RWPE2 (cell line): ENCODE measurements at regions not wholly inside any gene's neighbourhood (a gene's known extent, or its start where the extent isn't known, plus 50 kb on each side); places are given as distances from the start of the nearest gene placed in this dataset.

Experiments
- ATAC-seq: fragments of 200-7000 bp; cut with Tn5 transposase; 3 replicates; pipeline ENCODE4 v1.9.1; 2021; ENCODE audit warnings: low read depth
- DNase-seq: peaks from one replicate; pipeline ENCODE4 v3.0.0-alpha.2; 2020; ENCODE audit warnings: low spot score
- H3K27ac ChIP-seq: fragments of 450-650 bp; 2 replicates; pipeline ENCODE4 v1.5.1; 2017; ENCODE audit warnings: mild to moderate bottlenecking; ENCODE audit not compliant: poor library complexity, severe bottlenecking
- H3K27me3 ChIP-seq: fragments of 250-450 bp; sonication (Bioruptor Pico); 2 replicates; pipeline ENCODE4 v1.5.1; 2021; ENCODE audit warnings: mild to moderate bottlenecking, moderate library complexity; ENCODE audit not compliant: insufficient read depth, poor library complexity, severe bottlenecking
- H3K36me3 ChIP-seq: fragments of 250-450 bp; sonication (Bioruptor Pico); 2 replicates; pipeline ENCODE4 v1.5.1; 2020; ENCODE audit warnings: low read depth, mild to moderate bottlenecking, moderate library complexity
- H3K4me1 ChIP-seq: fragments of 250-450 bp; sonication (Bioruptor Pico); 2 replicates; pipeline ENCODE4 v1.5.1; 2021; ENCODE audit warnings: mild to moderate bottlenecking, moderate library complexity; ENCODE audit not compliant: insufficient read depth, poor library complexity, severe bottlenecking
- H3K4me3 ChIP-seq: fragments of 250-450 bp; sonication (Bioruptor Pico); 2 replicates; pipeline ENCODE4 v1.5.1; 2021; ENCODE audit warnings: mild to moderate bottlenecking, moderate library complexity; ENCODE audit not compliant: severe bottlenecking
- H3K9me3 ChIP-seq: fragments of 250-450 bp; sonication (Bioruptor Pico); 2 replicates; pipeline ENCODE4 v1.5.1; 2021; ENCODE audit warnings: mild to moderate bottlenecking, moderate library complexity; ENCODE audit not compliant: severe bottlenecking
- CTCF ChIP-seq: fragments of 450-650 bp; IDR thresholded peaks from one replicate; pipeline ENCODE4 v1.5.1; 2017; ENCODE audit warnings: mild to moderate bottlenecking, moderate library complexity; ENCODE audit not compliant: poor library complexity, severe bottlenecking

DNA sequence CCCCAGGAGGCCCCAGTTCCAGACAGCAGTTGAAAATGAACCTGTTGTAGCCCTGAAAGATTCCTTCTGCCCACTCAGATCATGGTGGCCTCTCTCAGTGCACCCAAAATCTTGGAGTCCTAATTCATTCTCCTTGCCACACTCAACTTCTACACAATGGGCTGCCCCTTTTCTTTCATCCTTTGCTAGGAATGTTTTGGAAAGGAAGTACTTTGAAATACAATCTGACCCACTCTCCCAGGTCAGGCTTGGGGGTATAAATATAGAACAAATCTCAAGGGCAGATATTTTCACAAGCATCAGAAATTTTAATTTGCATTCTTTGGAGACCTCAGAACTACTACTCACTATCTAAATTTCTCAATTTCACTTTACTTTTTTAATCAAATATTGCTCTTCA, 103.2 kb upstream of the SH3BP4 start:
- ATAC-seq (no peak), DNase-seq (no peak)
- no peaks in the 10 kb centered on the region for H3K36me3 ChIP-seq
- H3K9me3 ChIP-seq: no peaks in the 10 kb centered on the region
- no peaks in the 10 kb centered on the region for H3K4me1 ChIP-seq
- H3K27me3 ChIP-seq: no peaks in the 10 kb centered on the region
- H3K27ac ChIP-seq: no peak overlapping the region
- no peak for TF ChIP-seq CTCF
- no peak overlapping the region for H3K4me3 ChIP-seq

- no peak for DNase-seq
- Histone ChIP-seq H3K4me1 (no peaks in the 10 kb centered on the region), H3K27me3 (no peaks in the 10 kb centered on the region), H3K27ac (no peak overlapping the region), H3K36me3 (no peaks in the 10 kb centered on the region), H3K4me3 (no peak overlapping the region), H3K9me3 (no peaks in the 10 kb centered on the region)
- ATAC-seq: no peak
- no peak for TF ChIP-seq CTCF
Measured at GRCh38 chr2:234847639-234848038, 104.2 kb upstream of the SH3BP4 start.

- Histone ChIP-seq H3K9me3 (no peaks in the 10 kb centered on the region), H3K4me3 (no peak overlapping the region), H3K4me1 (no peaks in the 10 kb centered on the region), H3K27me3 (no peaks in the 10 kb centered on the region), H3K27ac (no peak overlapping the region), H3K36me3 (no peaks in the 10 kb centered on the region)
- TF ChIP-seq CTCF: no peak
- ATAC-seq (no peak), DNase-seq (no peak)
Measured at GRCh38 chr2:234847364-234847635, 104.5 kb upstream of the SH3BP4 start.

- H3K4me3 ChIP-seq: no peak overlapping the region
- H3K36me3 ChIP-seq: no peaks in the 10 kb centered on the region
- ATAC-seq: no peak
- H3K27me3 ChIP-seq: no peaks in the 10 kb centered on the region
- H3K27ac ChIP-seq: no peak overlapping the region
- H3K9me3 ChIP-seq: no peaks in the 10 kb centered on the region
- DNase-seq: no peak
- no peaks in the 10 kb centered on the region for H3K4me1 ChIP-seq
- TF ChIP-seq CTCF: no peak
Measured at GRCh38 chr2:234846599-234847363, 105.0 kb upstream of the SH3BP4 start.
